ENCODE measurements at regions not wholly inside any gene's neighbourhood (a gene's known extent, or its start where the extent isn't known, plus 50 kb on each side); places are given as distances from the start of the nearest gene placed in this dataset.
A peak's percentile ranks its signal among the peaks of the same experiment; 100 is the strongest.

- peak overlapping the region; percentile 87 for H3K27ac ChIP-seq (ENCODE audit: low read depth, low read length)
- peak overlapping the region; percentile 94 for H3K4me2 ChIP-seq (ENCODE audit: insufficient read depth, low read length)
- DNase-seq (ENCODE audit: insufficient read length, low spot score, missing footprints): no peak
- no peaks in the 10 kb centered on the region for H3K36me3 ChIP-seq (ENCODE audit: insufficient read depth, low read length)
- no peaks in the 10 kb centered on the region for H3K27me3 ChIP-seq (ENCODE audit: insufficient read depth, low read length)
- TF ChIP-seq CTCF (IDR thresholded peaks at IDR 0.05; ENCODE audit: extremely low read depth, low read depth, low read length): no peak
- H3K4me1 ChIP-seq (ENCODE audit: insufficient read depth, low read length): peaks cover 37% of the 10 kb centered on the region
- H4K20me1 ChIP-seq (ENCODE audit: insufficient read depth, low read length): peaks cover 22% of the 10 kb centered on the region
- peak overlapping the region; percentile 90 for H3K4me3 ChIP-seq (ENCODE audit: insufficient read depth, low read length)
- no peak overlapping the region for H2AFZ ChIP-seq (ENCODE audit: low read length)
- H3K9me3 ChIP-seq (ENCODE audit: low read depth, low read length): no peaks in the 10 kb centered on the region
- H3K79me2 ChIP-seq (ENCODE audit: insufficient read depth, low read length): peaks cover 93% of the 10 kb centered on the region
Observed at GRCh38 chr6:56841751-56842150, 113.2 kb upstream of the BEND6 start.

- Histone ChIP-seq H3K27ac (ENCODE audit: low read depth, low read length) (peak overlapping the region; percentile 87), H3K36me3 (ENCODE audit: insufficient read depth, low read length) (no peaks in the 10 kb centered on the region), H3K27me3 (ENCODE audit: insufficient read depth, low read length) (no peaks in the 10 kb centered on the region), H3K4me1 (ENCODE audit: insufficient read depth, low read length) (peaks cover 37% of the 10 kb centered on the region), H4K20me1 (ENCODE audit: insufficient read depth, low read length) (peaks cover 22% of the 10 kb centered on the region), H3K4me2 (ENCODE audit: insufficient read depth, low read length) (peak overlapping the region; percentile 94), H3K79me2 (ENCODE audit: insufficient read depth, low read length) (peaks cover 90% of the 10 kb centered on the region), H3K9me3 (ENCODE audit: low read depth, low read length) (no peaks in the 10 kb centered on the region), H2AFZ (ENCODE audit: low read length) (no peak overlapping the region), H3K4me3 (ENCODE audit: insufficient read depth, low read length) (peak overlapping the region; percentile 90)
- no peak for TF ChIP-seq CTCF (IDR thresholded peaks at IDR 0.05; ENCODE audit: extremely low read depth, low read depth, low read length)
- DNase-seq (ENCODE audit: insufficient read length, low spot score, missing footprints): no peak
Observed at GRCh38 chr6:56841381-56841749, 113.5 kb upstream of the BEND6 start.

GRCh38 chr6:56840467-56841380 lies 114.2 kb upstream of the BEND6 start:
- peak; percentile 88 for DNase-seq (ENCODE audit: insufficient read length, low spot score, missing footprints)
- no peaks in the 10 kb centered on the region for H3K27me3 ChIP-seq (ENCODE audit: insufficient read depth, low read length)
- H2AFZ ChIP-seq (ENCODE audit: low read length): no peak overlapping the region
- peaks cover 89% of the 10 kb centered on the region for H3K79me2 ChIP-seq (ENCODE audit: insufficient read depth, low read length)
- peak overlapping the region; percentile 90 for H3K4me3 ChIP-seq (ENCODE audit: insufficient read depth, low read length)
- peaks cover 37% of the 10 kb centered on the region for H3K4me1 ChIP-seq (ENCODE audit: insufficient read depth, low read length)
- H4K20me1 ChIP-seq (ENCODE audit: insufficient read depth, low read length): peaks cover 22% of the 10 kb centered on the region
- H3K36me3 ChIP-seq (ENCODE audit: insufficient read depth, low read length): no peaks in the 10 kb centered on the region
- peak overlapping the region; percentile 87 for H3K27ac ChIP-seq (ENCODE audit: low read depth, low read length)
- no peaks in the 10 kb centered on the region for H3K9me3 ChIP-seq (ENCODE audit: low read depth, low read length)
- peak overlapping the region; percentile 94 for H3K4me2 ChIP-seq (ENCODE audit: insufficient read depth, low read length)
- TF ChIP-seq CTCF (IDR thresholded peaks at IDR 0.05; ENCODE audit: extremely low read depth, low read depth, low read length): no peak

- H3K27ac ChIP-seq (ENCODE audit: low read depth, low read length): peak overlapping the region; percentile 87
- no peaks in the 10 kb centered on the region for H3K27me3 ChIP-seq (ENCODE audit: insufficient read depth, low read length)
- TF ChIP-seq CTCF (IDR thresholded peaks at IDR 0.05; ENCODE audit: extremely low read depth, low read depth, low read length): no peak
Observed at GRCh38 chr6:56839533-56840183, 115.2 kb upstream of the BEND6 start.

More at GRCh38 chr6:56839533-56840183, 115.2 kb upstream of the BEND6 start:
- Histone ChIP-seq H3K4me2 (ENCODE audit: insufficient read depth, low read length) (peak overlapping the region; percentile 94), H3K4me3 (ENCODE audit: insufficient read depth, low read length) (no peak overlapping the region), H3K4me1 (ENCODE audit: insufficient read depth, low read length) (peaks cover 37% of the 10 kb centered on the region), H3K79me2 (ENCODE audit: insufficient read depth, low read length) (peaks cover 90% of the 10 kb centered on the region), H4K20me1 (ENCODE audit: insufficient read depth, low read length) (peaks cover 22% of the 10 kb centered on the region), H2AFZ (ENCODE audit: low read length) (no peak overlapping the region), H3K9me3 (ENCODE audit: low read depth, low read length) (no peaks in the 10 kb centered on the region), H3K36me3 (ENCODE audit: insufficient read depth, low read length) (no peaks in the 10 kb centered on the region)
- no peak for DNase-seq (ENCODE audit: insufficient read length, low spot score, missing footprints)

All from osteoblast (primary cell).